ENCODE measurements at regions not wholly inside any gene's neighbourhood (a gene's known extent, or its start where the extent isn't known, plus 50 kb on each side); places are given as distances from the start of the nearest gene placed in this dataset.

DNA sequence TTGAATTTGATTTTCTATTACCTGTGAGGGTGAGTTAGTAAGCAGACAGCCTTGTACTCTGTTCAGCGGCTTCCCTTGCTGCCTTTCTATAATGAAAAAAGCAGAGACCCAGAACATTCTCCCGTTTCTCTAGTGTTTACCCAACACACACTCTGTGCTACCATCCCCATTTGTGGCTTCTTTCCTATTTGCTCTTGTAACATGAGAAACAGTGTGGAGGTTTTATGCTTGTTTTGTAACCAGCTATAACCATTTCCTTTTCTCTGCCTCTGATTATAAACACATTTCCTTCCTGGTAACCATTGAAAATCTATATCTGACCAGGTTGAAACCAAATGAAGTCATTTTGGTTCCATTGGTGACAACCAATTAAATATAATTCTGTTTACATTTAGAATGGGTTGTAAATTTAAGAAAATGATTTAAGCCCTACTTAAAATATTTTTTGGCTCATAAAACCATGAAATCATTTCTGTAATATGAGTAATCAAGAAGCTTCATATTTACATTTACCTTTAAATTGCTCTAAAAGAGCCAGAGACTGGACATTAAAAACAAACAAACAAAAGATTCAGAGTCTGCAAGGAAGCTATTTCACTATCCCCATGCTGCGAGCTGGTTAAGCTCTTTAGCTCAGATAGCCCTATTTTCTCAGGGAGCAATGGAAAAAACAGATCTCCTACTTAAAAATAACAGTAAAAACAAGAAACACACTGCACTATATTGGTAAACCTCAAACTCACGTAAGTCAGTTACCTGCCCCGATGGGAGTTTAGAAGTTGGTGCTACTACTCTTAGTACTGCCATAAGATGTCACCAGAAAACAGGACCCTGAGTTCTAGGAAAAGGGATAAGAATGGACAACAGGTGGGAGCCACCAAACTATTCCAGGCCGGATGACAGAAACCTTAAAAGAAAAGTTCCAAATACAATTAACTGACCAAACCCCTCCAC, 206.5 kb upstream of the EEA1 start:
- H3K36me3 ChIP-seq, result no peaks in the 10 kb centered on the region
- no peak for DNase-seq (ENCODE audit: low spot score)
- ATAC-seq (ENCODE audit: insufficient number of reproducible peaks, low FRiP score, low read depth), result no peak
- TF ChIP-seq, protein P1, sequence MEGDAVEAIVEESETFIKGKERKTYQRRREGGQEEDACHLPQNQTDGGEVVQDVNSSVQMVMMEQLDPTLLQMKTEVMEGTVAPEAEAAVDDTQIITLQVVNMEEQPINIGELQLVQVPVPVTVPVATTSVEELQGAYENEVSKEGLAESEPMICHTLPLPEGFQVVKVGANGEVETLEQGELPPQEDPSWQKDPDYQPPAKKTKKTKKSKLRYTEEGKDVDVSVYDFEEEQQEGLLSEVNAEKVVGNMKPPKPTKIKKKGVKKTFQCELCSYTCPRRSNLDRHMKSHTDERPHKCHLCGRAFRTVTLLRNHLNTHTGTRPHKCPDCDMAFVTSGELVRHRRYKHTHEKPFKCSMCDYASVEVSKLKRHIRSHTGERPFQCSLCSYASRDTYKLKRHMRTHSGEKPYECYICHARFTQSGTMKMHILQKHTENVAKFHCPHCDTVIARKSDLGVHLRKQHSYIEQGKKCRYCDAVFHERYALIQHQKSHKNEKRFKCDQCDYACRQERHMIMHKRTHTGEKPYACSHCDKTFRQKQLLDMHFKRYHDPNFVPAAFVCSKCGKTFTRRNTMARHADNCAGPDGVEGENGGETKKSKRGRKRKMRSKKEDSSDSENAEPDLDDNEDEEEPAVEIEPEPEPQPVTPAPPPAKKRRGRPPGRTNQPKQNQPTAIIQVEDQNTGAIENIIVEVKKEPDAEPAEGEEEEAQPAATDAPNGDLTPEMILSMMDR (IDR thresholded peaks at IDR 0.05), result no peak
- H3K27ac ChIP-seq, result no peak overlapping the region
- H3K9me3 ChIP-seq, result no peaks in the 10 kb centered on the region
- peaks cover 9 to 18% of the 10 kb centered on the region in 2 donors for H3K4me1 ChIP-seq (ENCODE audit: control insufficient read depth in 1 of 2, low read depth in 2 of 2)
- H3K4me3 ChIP-seq, result no peak overlapping the region
- no peaks in the 10 kb centered on the region for H3K27me3 ChIP-seq (replicated peaks; ENCODE audit: insufficient read depth)

DNA sequence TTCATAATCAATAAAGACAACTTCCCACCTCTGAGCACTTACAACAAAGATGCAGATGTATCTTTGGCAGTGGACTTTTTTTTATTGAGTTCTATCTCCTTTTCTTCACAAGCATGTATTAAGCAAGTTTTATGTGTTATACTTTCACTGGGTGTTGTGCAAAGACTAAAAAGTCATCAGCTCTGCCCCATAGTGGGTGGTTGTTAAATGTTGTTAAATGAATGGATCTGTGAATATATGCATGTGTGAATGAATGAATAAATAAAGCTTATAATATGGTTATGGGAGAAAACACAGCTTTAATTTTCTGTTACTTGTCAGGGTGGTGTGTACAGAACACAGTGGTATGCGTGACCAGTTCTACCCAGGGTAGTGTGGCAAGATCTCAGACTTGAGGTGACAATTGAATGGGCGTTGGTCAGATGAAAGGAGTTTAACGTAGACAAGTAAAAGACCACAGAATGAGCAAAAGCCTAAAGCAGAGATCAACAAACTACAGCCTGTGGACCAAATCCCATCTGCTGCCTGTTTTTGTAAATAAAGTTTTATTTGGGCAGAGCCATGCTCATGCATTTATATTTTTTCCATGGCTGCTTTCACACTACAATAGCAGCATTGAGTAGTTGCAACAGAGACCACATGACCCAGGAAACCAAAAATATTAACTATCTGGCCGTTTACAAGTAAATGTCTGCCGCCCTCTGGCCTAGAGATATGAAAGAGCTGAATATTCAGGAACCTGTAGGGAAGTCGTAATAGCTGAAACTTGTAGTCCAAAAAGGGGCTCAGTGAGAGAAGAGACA, 207.4 kb upstream of the EEA1 start:
- ATAC-seq (ENCODE audit: insufficient number of reproducible peaks, low FRiP score, low read depth) (no peak), DNase-seq (ENCODE audit: low spot score) (no peak)
- H3K4me3 ChIP-seq, result no peak overlapping the region
- no peaks in the 10 kb centered on the region for H3K27me3 ChIP-seq (replicated peaks; ENCODE audit: insufficient read depth)
- H3K4me1 ChIP-seq (ENCODE audit: control insufficient read depth in 1 of 2, low read depth in 2 of 2), result peaks cover 9 to 18% of the 10 kb centered on the region in 2 donors
- H3K27ac ChIP-seq, result no peak overlapping the region
- H3K36me3 ChIP-seq, result no peaks in the 10 kb centered on the region
- no peaks in the 10 kb centered on the region for H3K9me3 ChIP-seq
- TF ChIP-seq, protein P1 (IDR thresholded peaks at IDR 0.05), result no peak

DNA sequence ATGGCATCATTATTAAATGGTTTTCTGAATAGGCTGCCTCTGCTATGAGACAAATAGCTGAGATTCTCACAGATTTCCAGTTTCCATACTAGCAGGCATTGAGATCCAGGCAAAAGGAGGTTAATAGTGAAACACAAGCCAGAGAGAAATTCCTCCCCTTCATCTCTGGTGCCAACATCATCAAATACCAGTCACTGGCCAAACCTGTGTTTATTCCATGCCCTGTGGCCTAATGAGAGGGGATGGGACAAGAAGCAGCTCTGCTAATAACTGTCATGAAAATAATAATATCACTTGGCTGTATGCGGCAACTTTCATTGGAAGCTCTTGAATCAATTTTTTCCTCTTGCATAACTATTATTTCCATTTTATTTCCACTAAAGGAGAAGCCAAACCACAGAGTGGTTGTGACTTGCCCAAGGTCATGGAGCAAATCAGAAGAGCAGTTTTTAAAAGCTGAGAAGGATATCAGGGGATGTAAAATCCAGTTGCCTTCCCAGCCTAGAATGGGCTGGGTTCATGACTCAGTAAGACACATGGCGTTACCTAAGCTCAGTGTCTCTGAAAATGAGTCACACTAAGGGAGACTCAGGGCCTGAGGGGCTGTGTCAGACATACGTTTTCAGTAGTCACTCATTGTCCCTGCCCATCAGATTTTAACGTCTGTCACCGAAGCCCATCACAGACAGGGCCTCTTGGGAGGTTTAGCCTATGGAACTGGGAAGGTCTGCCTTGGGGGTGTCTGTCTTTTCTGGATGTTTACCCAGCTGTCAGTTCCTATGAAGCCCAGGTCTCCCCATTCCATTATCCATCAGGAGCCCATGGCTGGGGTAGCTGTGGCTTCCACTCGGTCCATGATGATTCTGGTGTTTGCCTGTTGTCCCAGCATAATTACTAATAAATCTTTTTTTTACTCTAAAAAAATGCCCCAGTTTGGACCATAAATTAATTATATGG, 208.8 kb upstream of the EEA1 start:
- H3K27ac ChIP-seq, result no peak overlapping the region
- no peak for DNase-seq (ENCODE audit: low spot score)
- TF ChIP-seq, protein P1 (IDR thresholded peaks at IDR 0.05), result no peak
- H3K9me3 ChIP-seq, result no peaks in the 10 kb centered on the region
- no peak overlapping the region for H3K4me3 ChIP-seq
- no peak for ATAC-seq (ENCODE audit: insufficient number of reproducible peaks, low FRiP score, low read depth)
- no peaks in the 10 kb centered on the region for H3K27me3 ChIP-seq (replicated peaks; ENCODE audit: insufficient read depth)
- H3K4me1 ChIP-seq (ENCODE audit: control insufficient read depth in 1 of 2, low read depth in 2 of 2), result peaks cover 9 to 18% of the 10 kb centered on the region in 2 donors
- no peaks in the 10 kb centered on the region for H3K36me3 ChIP-seq

DNA sequence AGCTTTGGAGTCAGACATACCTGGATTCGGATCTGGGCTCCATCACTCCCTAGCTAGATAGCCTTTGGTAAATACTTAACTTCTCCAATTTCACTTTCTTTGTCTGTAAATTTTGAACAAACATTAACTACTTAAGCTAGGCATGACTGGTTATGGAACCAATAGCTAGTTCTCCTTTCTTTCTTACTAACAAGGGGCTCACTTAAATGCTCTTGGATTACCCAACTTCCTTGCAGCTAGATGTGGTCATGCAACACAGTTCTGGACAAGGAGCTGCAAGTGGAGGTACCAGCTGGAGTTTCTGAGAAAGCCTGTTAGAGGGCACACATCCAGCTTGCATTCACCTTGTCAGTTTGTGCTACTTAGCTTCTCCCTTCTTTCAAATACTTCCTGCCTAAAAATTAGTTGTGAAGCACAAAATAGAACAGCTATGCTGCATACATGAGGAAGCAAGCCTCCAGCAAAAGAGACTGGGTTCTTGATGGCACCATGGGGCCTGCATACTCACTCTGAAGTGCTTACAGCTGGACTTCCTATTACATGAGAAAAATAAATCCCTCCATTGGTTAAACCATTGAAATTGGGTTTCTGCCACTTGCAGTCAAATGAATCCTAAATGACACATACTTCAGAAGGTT, 210.1 kb upstream of the EEA1 start:
- peaks cover 9 to 18% of the 10 kb centered on the region in 2 donors for H3K4me1 ChIP-seq (ENCODE audit: control insufficient read depth in 1 of 2, low read depth in 2 of 2)
- TF ChIP-seq, protein P1 (IDR thresholded peaks at IDR 0.05), result no peak
- no peak overlapping the region for H3K27ac ChIP-seq
- no peaks in the 10 kb centered on the region for H3K36me3 ChIP-seq
- ATAC-seq (ENCODE audit: insufficient number of reproducible peaks, low FRiP score, low read depth) (no peak), DNase-seq (ENCODE audit: low spot score) (no peak)
- H3K9me3 ChIP-seq, result no peaks in the 10 kb centered on the region
- no peaks in the 10 kb centered on the region for H3K27me3 ChIP-seq (replicated peaks; ENCODE audit: insufficient read depth)
- no peak overlapping the region for H3K4me3 ChIP-seq
